ENCODE measurements at regions not wholly inside any gene's neighbourhood (a gene's known extent, or its start where the extent isn't known, plus 50 kb on each side); places are given as distances from the start of the nearest gene placed in this dataset.
A peak's percentile ranks its signal among the peaks of the same experiment; 100 is the strongest.

- no peak overlapping the region for H3K27ac ChIP-seq
- no peaks in the 10 kb centered on the region for H3K9me3 ChIP-seq
- intact Hi-C loops (cut with DNase I) = no loop called here
- WGBS, 2 donors = 85 to 91% methylated on average over 3 of the region's 3 CpGs
- no peaks in the 10 kb centered on the region for H3K36me3 ChIP-seq
- TF ChIP-seq, protein P1, sequence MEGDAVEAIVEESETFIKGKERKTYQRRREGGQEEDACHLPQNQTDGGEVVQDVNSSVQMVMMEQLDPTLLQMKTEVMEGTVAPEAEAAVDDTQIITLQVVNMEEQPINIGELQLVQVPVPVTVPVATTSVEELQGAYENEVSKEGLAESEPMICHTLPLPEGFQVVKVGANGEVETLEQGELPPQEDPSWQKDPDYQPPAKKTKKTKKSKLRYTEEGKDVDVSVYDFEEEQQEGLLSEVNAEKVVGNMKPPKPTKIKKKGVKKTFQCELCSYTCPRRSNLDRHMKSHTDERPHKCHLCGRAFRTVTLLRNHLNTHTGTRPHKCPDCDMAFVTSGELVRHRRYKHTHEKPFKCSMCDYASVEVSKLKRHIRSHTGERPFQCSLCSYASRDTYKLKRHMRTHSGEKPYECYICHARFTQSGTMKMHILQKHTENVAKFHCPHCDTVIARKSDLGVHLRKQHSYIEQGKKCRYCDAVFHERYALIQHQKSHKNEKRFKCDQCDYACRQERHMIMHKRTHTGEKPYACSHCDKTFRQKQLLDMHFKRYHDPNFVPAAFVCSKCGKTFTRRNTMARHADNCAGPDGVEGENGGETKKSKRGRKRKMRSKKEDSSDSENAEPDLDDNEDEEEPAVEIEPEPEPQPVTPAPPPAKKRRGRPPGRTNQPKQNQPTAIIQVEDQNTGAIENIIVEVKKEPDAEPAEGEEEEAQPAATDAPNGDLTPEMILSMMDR (IDR thresholded peaks at IDR 0.05) = no peak
- peaks cover 0 to 11% (median 4%) of the 10 kb centered on the region in 9 donors for H3K4me1 ChIP-seq
- no peak for ATAC-seq
- no peak for DNase-seq
- no peak overlapping the region for H3K4me3 ChIP-seq
- no peaks in the 10 kb centered on the region for H3K27me3 ChIP-seq
Measured at GRCh38 chr7:114818501-114818900, 103.4 kb upstream of the MDFIC start.

- TF ChIP-seq, protein P1 (IDR thresholded peaks at IDR 0.05) = no peak
- no peak for DNase-seq
- no peaks in the 10 kb centered on the region for H3K27me3 ChIP-seq
- intact Hi-C loops (cut with DNase I) = no loop called here
- H3K4me3 ChIP-seq = no peak overlapping the region
- peaks cover 0 to 11% (median 4%) of the 10 kb centered on the region in 9 donors for H3K4me1 ChIP-seq
- H3K36me3 ChIP-seq = no peaks in the 10 kb centered on the region
- WGBS, 2 donors = 84 to 92% methylated on average over 3 of the region's 3 CpGs
- H3K9me3 ChIP-seq = no peaks in the 10 kb centered on the region
- no peak overlapping the region for H3K27ac ChIP-seq
- peak in 1 of 8 donors; percentile 66 for ATAC-seq
Measured at GRCh38 chr7:114819616-114820362, 102.1 kb upstream of the MDFIC start.

GRCh38 chr7:114821030-114821900 is 100.6 kb upstream of the MDFIC start:
- Histone ChIP-seq H3K4me3 (no peak overlapping the region), H3K27me3 (no peaks in the 10 kb centered on the region), H3K27ac (no peak overlapping the region), H3K9me3 (peaks cover 0 to 7% (median 0%) of the 10 kb centered on the region in 11 donors), H3K4me1 (peaks cover 0 to 11% (median 4%) of the 10 kb centered on the region in 9 donors), H3K36me3 (no peaks in the 10 kb centered on the region)
- intact Hi-C loops (cut with DNase I) = no loop called here
- TF ChIP-seq, protein P1 (IDR thresholded peaks at IDR 0.05) = no peak
- DNase-seq (no peak), ATAC-seq (no peak)
- 57 to 62% methylated on average over 6 of the region's 6 CpGs for WGBS, 2 donors

GRCh38 chr7:114822131-114822530 is 99.8 kb upstream of the MDFIC start:
- TF ChIP-seq, protein P1 (IDR thresholded peaks at IDR 0.05) = no peak

More at GRCh38 chr7:114822131-114822530, 99.8 kb upstream of the MDFIC start:
- intact Hi-C loops (cut with DNase I) = no loop called here
- Histone ChIP-seq H3K36me3 (no peaks in the 10 kb centered on the region), H3K4me1 (peaks cover 0 to 11% (median 4%) of the 10 kb centered on the region in 9 donors), H3K9me3 (peaks cover 0 to 16% (median under 1%) of the 10 kb centered on the region in 11 donors), H3K27ac (no peak overlapping the region), H3K27me3 (no peaks in the 10 kb centered on the region), H3K4me3 (no peak overlapping the region)
- no peak for DNase-seq
- no peak for ATAC-seq
- 73 to 79% methylated on average over 1 of the region's 1 CpG for WGBS, 2 donors
